Osteoblast (primary cell): ENCODE measurements at regions not wholly inside any gene's neighbourhood (a gene's known extent, or its start where the extent isn't known, plus 50 kb on each side); places are given as distances from the start of the nearest gene placed in this dataset.

Experiments
- DNase-seq: peaks from one replicate; pipeline ENCODE4 v3.0.0; 2011; ENCODE audit warnings: low spot score, mixed read lengths; ENCODE audit not compliant: insufficient read length; ENCODE audit errors: missing footprints
- H2AFZ ChIP-seq: 2 replicates; pipeline ENCODE4 v1.6.0; 2011; ENCODE audit warnings: mild to moderate bottlenecking, low read length
- H3K27ac ChIP-seq: 2 replicates; pipeline ENCODE4 v1.5.1; 2011; ENCODE audit warnings: mild to moderate bottlenecking, low read depth, low read length, moderate library complexity
- H3K27me3 ChIP-seq: 2 replicates; pipeline ENCODE4 v1.6.0; 2012; ENCODE audit warnings: mild to moderate bottlenecking, control low read depth, inconsistent platforms, low read length, moderate library complexity; ENCODE audit not compliant: insufficient read depth
- H3K36me3 ChIP-seq: 2 replicates; pipeline ENCODE4 v1.5.1; 2011; ENCODE audit warnings: mild to moderate bottlenecking, low read length, control low read depth, moderate library complexity; ENCODE audit not compliant: insufficient read depth
- H3K4me1 ChIP-seq: 2 replicates; pipeline ENCODE4 v1.5.1; 2011; ENCODE audit warnings: mild to moderate bottlenecking, low read length, control low read depth, moderate library complexity; ENCODE audit not compliant: insufficient read depth
- H3K4me2 ChIP-seq: 2 replicates; pipeline ENCODE4 v1.6.0; 2011; ENCODE audit warnings: mild to moderate bottlenecking, low read length; ENCODE audit not compliant: insufficient read depth
- H3K4me3 ChIP-seq: fragments of 200-600 bp; sonication (generic); 3 replicates; pipeline ENCODE4 v1.5.1; 2012; ENCODE audit warnings: mild to moderate bottlenecking, low read length, inconsistent platforms; ENCODE audit not compliant: insufficient read depth
- H3K79me2 ChIP-seq: 2 replicates; pipeline ENCODE4 v1.6.0; 2012; ENCODE audit warnings: mild to moderate bottlenecking, low read length, control low read depth, inconsistent platforms; ENCODE audit not compliant: insufficient read depth
- H3K9me3 ChIP-seq: 2 replicates; pipeline ENCODE4 v1.5.1; 2011; ENCODE audit warnings: low read depth, low read length, control low read depth
- H4K20me1 ChIP-seq: 2 replicates; pipeline ENCODE4 v1.6.0; 2012; ENCODE audit warnings: mild to moderate bottlenecking, low read length, control low read depth; ENCODE audit not compliant: insufficient read depth
- TF ChIP-seq, protein P1 (sequence below): IDR thresholded peaks from 2 replicates; pipeline ENCODE4 v1.5.1; 2011; ENCODE audit warnings: mild to moderate bottlenecking, low read depth, low read length, moderate library complexity; ENCODE audit errors: extremely low read depth

DNA sequence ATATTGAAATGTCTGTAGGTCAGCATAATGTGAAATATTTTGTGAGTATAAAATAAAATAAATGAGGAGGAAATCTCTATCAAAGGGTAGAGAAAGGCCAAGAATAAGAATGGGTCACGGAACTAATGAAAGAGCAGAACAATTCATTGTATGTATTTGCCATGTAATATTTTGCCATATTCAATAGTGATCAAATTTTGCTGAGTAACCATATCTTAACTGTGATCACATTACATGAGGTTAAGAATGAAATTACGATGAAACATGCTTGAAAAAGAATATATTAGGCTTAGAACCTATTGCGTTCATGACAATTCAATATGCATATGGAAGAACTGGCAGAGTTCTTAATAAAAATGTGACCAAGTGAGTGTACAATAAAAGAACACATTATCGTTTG is 437.2 kb upstream of the NRXN1 start:
- H3K9me3 ChIP-seq: no peaks in the 10 kb centered on the region
- H3K4me2 ChIP-seq: no peak overlapping the region
- TF ChIP-seq, protein P1, sequence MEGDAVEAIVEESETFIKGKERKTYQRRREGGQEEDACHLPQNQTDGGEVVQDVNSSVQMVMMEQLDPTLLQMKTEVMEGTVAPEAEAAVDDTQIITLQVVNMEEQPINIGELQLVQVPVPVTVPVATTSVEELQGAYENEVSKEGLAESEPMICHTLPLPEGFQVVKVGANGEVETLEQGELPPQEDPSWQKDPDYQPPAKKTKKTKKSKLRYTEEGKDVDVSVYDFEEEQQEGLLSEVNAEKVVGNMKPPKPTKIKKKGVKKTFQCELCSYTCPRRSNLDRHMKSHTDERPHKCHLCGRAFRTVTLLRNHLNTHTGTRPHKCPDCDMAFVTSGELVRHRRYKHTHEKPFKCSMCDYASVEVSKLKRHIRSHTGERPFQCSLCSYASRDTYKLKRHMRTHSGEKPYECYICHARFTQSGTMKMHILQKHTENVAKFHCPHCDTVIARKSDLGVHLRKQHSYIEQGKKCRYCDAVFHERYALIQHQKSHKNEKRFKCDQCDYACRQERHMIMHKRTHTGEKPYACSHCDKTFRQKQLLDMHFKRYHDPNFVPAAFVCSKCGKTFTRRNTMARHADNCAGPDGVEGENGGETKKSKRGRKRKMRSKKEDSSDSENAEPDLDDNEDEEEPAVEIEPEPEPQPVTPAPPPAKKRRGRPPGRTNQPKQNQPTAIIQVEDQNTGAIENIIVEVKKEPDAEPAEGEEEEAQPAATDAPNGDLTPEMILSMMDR: no peak
- no peak overlapping the region for H3K4me3 ChIP-seq
- no peaks in the 10 kb centered on the region for H4K20me1 ChIP-seq
- no peaks in the 10 kb centered on the region for H3K36me3 ChIP-seq
- no peaks in the 10 kb centered on the region for H3K79me2 ChIP-seq
- no peaks in the 10 kb centered on the region for H3K27me3 ChIP-seq
- no peak overlapping the region for H2AFZ ChIP-seq
- no peak for DNase-seq
- H3K4me1 ChIP-seq: no peaks in the 10 kb centered on the region
- H3K27ac ChIP-seq: no peak overlapping the region

GRCh38 chr2:51465326-51465725 is 433.4 kb upstream of the NRXN1 start:
- no peak overlapping the region for H3K27ac ChIP-seq
- no peaks in the 10 kb centered on the region for H3K79me2 ChIP-seq
- no peak for DNase-seq
- no peak overlapping the region for H3K4me3 ChIP-seq
- H3K36me3 ChIP-seq: no peaks in the 10 kb centered on the region
- no peaks in the 10 kb centered on the region for H3K27me3 ChIP-seq
- no peaks in the 10 kb centered on the region for H3K4me1 ChIP-seq
- TF ChIP-seq, protein P1: no peak
- H3K4me2 ChIP-seq: no peak overlapping the region
- no peak overlapping the region for H2AFZ ChIP-seq
- H3K9me3 ChIP-seq: no peaks in the 10 kb centered on the region
- no peaks in the 10 kb centered on the region for H4K20me1 ChIP-seq

DNA sequence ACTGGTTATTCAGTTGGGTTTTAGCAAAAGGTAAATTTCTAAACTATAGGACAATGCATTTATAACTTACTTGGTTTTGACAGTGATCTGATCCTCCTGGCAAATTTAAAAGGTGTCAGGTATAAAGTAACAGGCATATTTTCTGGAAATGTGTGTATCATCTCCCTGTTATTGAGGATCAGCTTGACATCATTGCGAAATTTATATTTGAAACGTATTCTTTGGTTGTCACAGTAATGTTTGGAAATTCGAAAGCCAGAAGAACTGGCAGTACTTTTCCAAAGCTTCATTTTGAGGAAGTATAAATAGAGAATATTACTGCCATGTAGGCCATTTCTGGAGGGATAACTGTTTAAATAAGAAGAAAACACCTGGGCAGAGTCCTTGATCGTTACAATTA is 422.2 kb upstream of the NRXN1 start:
- no peaks in the 10 kb centered on the region for H3K36me3 ChIP-seq
- TF ChIP-seq, protein P1: no peak
- H3K4me1 ChIP-seq: no peaks in the 10 kb centered on the region

GRCh38 chr2:51448911-51449310 is 417.0 kb upstream of the NRXN1 start:
- TF ChIP-seq, protein P1: no peak
- peaks cover 2% of the 10 kb centered on the region for H3K9me3 ChIP-seq
- no peak for DNase-seq
- H3K36me3 ChIP-seq: no peaks in the 10 kb centered on the region
- H4K20me1 ChIP-seq: no peaks in the 10 kb centered on the region
- no peak overlapping the region for H2AFZ ChIP-seq
- H3K4me1 ChIP-seq: no peaks in the 10 kb centered on the region
- no peaks in the 10 kb centered on the region for H3K79me2 ChIP-seq
- H3K27me3 ChIP-seq: no peaks in the 10 kb centered on the region
- H3K4me2 ChIP-seq: no peak overlapping the region
- H3K27ac ChIP-seq: no peak overlapping the region
- H3K4me3 ChIP-seq: no peak overlapping the region

More for the DNA sequence above, 422.2 kb upstream of the NRXN1 start:
- Histone ChIP-seq H3K9me3 (peaks cover 2% of the 10 kb centered on the region), H3K27ac (no peak overlapping the region), H2AFZ (no peak overlapping the region), H3K4me2 (no peak overlapping the region), H3K4me3 (no peak overlapping the region), H3K79me2 (no peaks in the 10 kb centered on the region), H3K27me3 (no peaks in the 10 kb centered on the region), H4K20me1 (no peaks in the 10 kb centered on the region)
- DNase-seq: no peak
